HG03066 (cell line): ENCODE measurements at regions not wholly inside any gene's neighbourhood (a gene's known extent, or its start where the extent isn't known, plus 50 kb on each side); places are given as distances from the start of the nearest gene placed in this dataset.
"Not testable (repeated sequence)": the region's sequence is repeated elsewhere in the genome, so short reads cannot be mapped to it uniquely, and the experiment has no call there.

Experiments
- ATAC-seq: cut with Tn5 transposase; IDR thresholded peaks from one replicate; pipeline ENCODE4 v1.9.1; 2021; ENCODE audit warnings: low read depth; ENCODE audit not compliant: unreplicated experiment

- ATAC-seq: no peak
Observed at GRCh38 chr9:115425601-115426000, 307.6 kb upstream of the TNC start.

GRCh38 chr9:115437418-115437817 is 319.5 kb upstream of the TNC start:
- no peak for ATAC-seq

- ATAC-seq: no peak
Observed at GRCh38 chr9:115439641-115440040, 321.7 kb upstream of the TNC start.

GRCh38 chr9:115442054-115442453 is 324.1 kb upstream of the TNC start:
- no peak for ATAC-seq

GRCh38 chr9:115443890-115444289 is 325.9 kb upstream of the TNC start:
- ATAC-seq: no peak

- ATAC-seq: no peak
Observed at GRCh38 chr9:115444959-115445358, 327.0 kb upstream of the TNC start.

- no peak for ATAC-seq
Observed at GRCh38 chr9:115445655-115446054, 327.7 kb upstream of the TNC start.

- no peak for ATAC-seq
Observed at GRCh38 chr9:115456515-115456914, 338.6 kb upstream of the TNC start.

GRCh38 chr9:115461280-115461679 is 343.3 kb upstream of the TNC start:
- no peak for ATAC-seq

- no peak for ATAC-seq
Observed at GRCh38 chr9:115462623-115463022, 344.7 kb upstream of the TNC start.

- ATAC-seq: no peak
Observed at GRCh38 chr9:115466756-115467155, 348.8 kb upstream of the TNC start.

- no peak for ATAC-seq
Observed at GRCh38 chr9:115469841-115470240, 351.9 kb upstream of the TNC start.

- ATAC-seq: not testable (repeated sequence)
Observed at GRCh38 chr9:115473032-115473431, 355.1 kb upstream of the TNC start.

- ATAC-seq: no peak
Observed at GRCh38 chr9:115481769-115482168, 363.8 kb upstream of the TNC start.

GRCh38 chr9:115482747-115483146 is 364.8 kb upstream of the TNC start:
- ATAC-seq: no peak

GRCh38 chr9:115492869-115493268 is 374.9 kb upstream of the TNC start:
- ATAC-seq: no peak

- ATAC-seq: no peak
Observed at GRCh38 chr9:115494393-115494792, 376.4 kb upstream of the TNC start.

GRCh38 chr9:115495052-115495635 is 377.2 kb upstream of the TNC start:
- no peak for ATAC-seq

- ATAC-seq: no peak
Observed at GRCh38 chr9:115495836-115496235, 377.9 kb upstream of the TNC start.

GRCh38 chr9:115498303-115498702 is 380.3 kb upstream of the TNC start:
- no peak for ATAC-seq

- ATAC-seq: no peak
Observed at GRCh38 chr9:115507148-115507547, 389.2 kb upstream of the TNC start.

GRCh38 chr9:115513148-115513547 is 395.2 kb upstream of the TNC start:
- no peak for ATAC-seq

- ATAC-seq: no peak
Observed at GRCh38 chr9:115514454-115514853, 396.5 kb upstream of the TNC start.
